ENCODE measurements at regions not wholly inside any gene's neighbourhood (a gene's known extent, or its start where the extent isn't known, plus 50 kb on each side); places are given as distances from the start of the nearest gene placed in this dataset.

- no peak overlapping the region for H3K27ac Mint-ChIP-seq
- ChIA-PET CTCF (ENCODE audit: partially characterized antibody) (no interaction called here), POLR2A (ENCODE audit: partially characterized antibody) (no interaction called here)
- no peaks in the 10 kb centered on the region for H3K27me3 Mint-ChIP-seq
- H3K27ac ChIP-seq (ENCODE audit: low read depth, low read length), result no peak overlapping the region
- no peak overlapping the region for H3K4me3 Mint-ChIP-seq
- H3K36me3 ChIP-seq (ENCODE audit: insufficient read depth, low read length), result no peaks in the 10 kb centered on the region
- H3K4me1 ChIP-seq (ENCODE audit: insufficient read depth, low read length), result no peaks in the 10 kb centered on the region
- H3K27me3 ChIP-seq (ENCODE audit: insufficient read depth, low read length), result no peaks in the 10 kb centered on the region
- DNase-seq, result no peak
- no peaks in the 10 kb centered on the region for H3K4me1 Mint-ChIP-seq
- intact Hi-C loops (cut with micrococcal nuclease), result no loop called here
- no peaks in the 10 kb centered on the region for H3K36me3 Mint-ChIP-seq
- H3K4me3 ChIP-seq (ENCODE audit: low read length in 2 of 2), result no peak overlapping the region
- H3K9me3 ChIP-seq (ENCODE audit: control insufficient read depth in 1 of 2, low read length in 2 of 2), result no peaks in the 10 kb centered on the region
- peaks cover 0 to 9% (median 0%) of the 10 kb centered on the region in 8 donors for H3K9me3 Mint-ChIP-seq
These were observed 844.9 kb upstream of the SEMA6D start for GRCh38 chr15:46872286-46872980.

- H3K27me3 Mint-ChIP-seq, result no peaks in the 10 kb centered on the region
- Histone ChIP-seq H3K27me3 (ENCODE audit: insufficient read depth, low read length) (no peaks in the 10 kb centered on the region), H3K36me3 (ENCODE audit: insufficient read depth, low read length) (no peaks in the 10 kb centered on the region), H3K4me3 (ENCODE audit: low read length in 2 of 2) (no peak overlapping the region), H3K4me1 (ENCODE audit: insufficient read depth, low read length) (no peaks in the 10 kb centered on the region), H3K9me3 (ENCODE audit: control insufficient read depth in 1 of 2, low read length in 2 of 2) (no peaks in the 10 kb centered on the region), H3K27ac (ENCODE audit: low read depth, low read length) (no peak overlapping the region)
- POLR2A ChIA-PET (ENCODE audit: partially characterized antibody), result no interaction called here
- H3K4me3 Mint-ChIP-seq, result no peak overlapping the region
- no peak for DNase-seq
- H3K9me3 Mint-ChIP-seq, result peaks cover 0 to 9% (median 0%) of the 10 kb centered on the region in 8 donors
- intact Hi-C loops (cut with micrococcal nuclease), result no loop called here
- H3K27ac Mint-ChIP-seq, result no peak overlapping the region
- no peaks in the 10 kb centered on the region for H3K36me3 Mint-ChIP-seq
- CTCF ChIA-PET (ENCODE audit: partially characterized antibody), result no interaction called here
- no peaks in the 10 kb centered on the region for H3K4me1 Mint-ChIP-seq
These were observed 844.3 kb upstream of the SEMA6D start for GRCh38 chr15:46872981-46873330.

- no peak overlapping the region for H3K27ac ChIP-seq (ENCODE audit: low read depth, low read length)
- H3K4me1 Mint-ChIP-seq, result no peaks in the 10 kb centered on the region
- H3K27ac Mint-ChIP-seq, result no peak overlapping the region
- no peaks in the 10 kb centered on the region for H3K27me3 Mint-ChIP-seq
- H3K27me3 ChIP-seq (ENCODE audit: insufficient read depth, low read length), result no peaks in the 10 kb centered on the region
- H3K4me3 ChIP-seq (ENCODE audit: low read length in 2 of 2), result no peak overlapping the region
- H3K9me3 Mint-ChIP-seq, result peaks cover 2 to 19% (median 10%) of the 10 kb centered on the region in 8 donors
- no peak for DNase-seq
- peaks cover 0 to 5% of the 10 kb centered on the region in 2 donors for H3K9me3 ChIP-seq (ENCODE audit: control insufficient read depth in 1 of 2, low read length in 2 of 2)
- no peaks in the 10 kb centered on the region for H3K36me3 Mint-ChIP-seq
- ChIA-PET POLR2A (ENCODE audit: partially characterized antibody) (no interaction called here), CTCF (ENCODE audit: partially characterized antibody) (no interaction called here)
- H3K4me1 ChIP-seq (ENCODE audit: insufficient read depth, low read length), result no peaks in the 10 kb centered on the region
- no peak overlapping the region for H3K4me3 Mint-ChIP-seq
- H3K36me3 ChIP-seq (ENCODE audit: insufficient read depth, low read length), result no peaks in the 10 kb centered on the region
- intact Hi-C loops (cut with micrococcal nuclease), result no loop called here
These were observed 838.1 kb upstream of the SEMA6D start for GRCh38 chr15:46879032-46879770.

GRCh38 chr15:46880791-46881190 is 836.5 kb upstream of the SEMA6D start:
- ChIA-PET CTCF (ENCODE audit: partially characterized antibody) (no interaction called here), POLR2A (ENCODE audit: partially characterized antibody) (no interaction called here)
- Mint-ChIP-seq H3K4me3 (no peak overlapping the region), H3K27me3 (no peaks in the 10 kb centered on the region), H3K4me1 (no peaks in the 10 kb centered on the region), H3K9me3 (peaks cover 2 to 17% (median 10%) of the 10 kb centered on the region in 8 donors), H3K27ac (no peak overlapping the region), H3K36me3 (no peaks in the 10 kb centered on the region)
- intact Hi-C loops (cut with micrococcal nuclease), result no loop called here
- Histone ChIP-seq H3K36me3 (ENCODE audit: insufficient read depth, low read length) (no peaks in the 10 kb centered on the region), H3K4me1 (ENCODE audit: insufficient read depth, low read length) (no peaks in the 10 kb centered on the region), H3K4me3 (ENCODE audit: low read length in 2 of 2) (no peak overlapping the region), H3K27me3 (ENCODE audit: insufficient read depth, low read length) (no peaks in the 10 kb centered on the region), H3K27ac (ENCODE audit: low read depth, low read length) (no peak overlapping the region), H3K9me3 (ENCODE audit: control insufficient read depth in 1 of 2, low read length in 2 of 2) (peaks cover 0 to 5% of the 10 kb centered on the region in 2 donors)
- DNase-seq, result no peak

GRCh38 chr15:46892621-46893160 is 824.6 kb upstream of the SEMA6D start:
- ChIA-PET POLR2A (ENCODE audit: partially characterized antibody) (no interaction called here), CTCF (ENCODE audit: partially characterized antibody) (no interaction called here)
- Mint-ChIP-seq H3K4me3 (no peak overlapping the region), H3K27me3 (no peaks in the 10 kb centered on the region), H3K27ac (no peak overlapping the region), H3K4me1 (no peaks in the 10 kb centered on the region), H3K36me3 (no peaks in the 10 kb centered on the region), H3K9me3 (peaks cover 3 to 15% (median 6%) of the 10 kb centered on the region in 8 donors)
- Histone ChIP-seq H3K27ac (ENCODE audit: low read depth, low read length) (no peak overlapping the region), H3K36me3 (ENCODE audit: insufficient read depth, low read length) (no peaks in the 10 kb centered on the region), H3K27me3 (ENCODE audit: insufficient read depth, low read length) (no peaks in the 10 kb centered on the region), H3K9me3 (ENCODE audit: control insufficient read depth in 1 of 2, low read length in 2 of 2) (no peaks in the 10 kb centered on the region), H3K4me1 (ENCODE audit: insufficient read depth, low read length) (no peaks in the 10 kb centered on the region), H3K4me3 (ENCODE audit: low read length in 2 of 2) (no peak overlapping the region)
- no peak for DNase-seq
- intact Hi-C loops (cut with micrococcal nuclease), result no loop called here

- no peak overlapping the region for H3K4me3 Mint-ChIP-seq
- POLR2A ChIA-PET (ENCODE audit: partially characterized antibody), result no interaction called here
- intact Hi-C loops (cut with micrococcal nuclease), result no loop called here
- H3K27me3 ChIP-seq (ENCODE audit: insufficient read depth, low read length), result no peaks in the 10 kb centered on the region
- CTCF ChIA-PET (ENCODE audit: partially characterized antibody), result no interaction called here
- no peak for DNase-seq
- H3K9me3 Mint-ChIP-seq, result peaks cover 3 to 19% (median 8%) of the 10 kb centered on the region in 8 donors
- no peaks in the 10 kb centered on the region for H3K27me3 Mint-ChIP-seq
- no peak overlapping the region for H3K27ac Mint-ChIP-seq
- no peaks in the 10 kb centered on the region for H3K36me3 ChIP-seq (ENCODE audit: insufficient read depth, low read length)
- H3K4me3 ChIP-seq (ENCODE audit: low read length in 2 of 2), result no peak overlapping the region
- H3K9me3 ChIP-seq (ENCODE audit: control insufficient read depth in 1 of 2, low read length in 2 of 2), result no peaks in the 10 kb centered on the region
- H3K4me1 Mint-ChIP-seq, result no peaks in the 10 kb centered on the region
- H3K4me1 ChIP-seq (ENCODE audit: insufficient read depth, low read length), result no peaks in the 10 kb centered on the region
- no peaks in the 10 kb centered on the region for H3K36me3 Mint-ChIP-seq
- no peak overlapping the region for H3K27ac ChIP-seq (ENCODE audit: low read depth, low read length)
These were observed 822.7 kb upstream of the SEMA6D start for GRCh38 chr15:46894644-46895043.

GRCh38 chr15:46897266-46897665 is 820.0 kb upstream of the SEMA6D start:
- Mint-ChIP-seq H3K4me3 (no peak overlapping the region), H3K9me3 (peaks cover 5 to 17% (median 9%) of the 10 kb centered on the region in 8 donors), H3K27ac (no peak overlapping the region), H3K4me1 (no peaks in the 10 kb centered on the region), H3K36me3 (no peaks in the 10 kb centered on the region), H3K27me3 (no peaks in the 10 kb centered on the region)
- intact Hi-C loops (cut with micrococcal nuclease), result no loop called here
- no peaks in the 10 kb centered on the region for H3K9me3 ChIP-seq (ENCODE audit: control insufficient read depth in 1 of 2, low read length in 2 of 2)
- no peak for DNase-seq
- no peaks in the 10 kb centered on the region for H3K27me3 ChIP-seq (ENCODE audit: insufficient read depth, low read length)
- CTCF ChIA-PET (ENCODE audit: partially characterized antibody), result no interaction called here
- H3K27ac ChIP-seq (ENCODE audit: low read depth, low read length), result no peak overlapping the region
- POLR2A ChIA-PET (ENCODE audit: partially characterized antibody), result no interaction called here
- no peak overlapping the region for H3K4me3 ChIP-seq (ENCODE audit: low read length in 2 of 2)
- H3K4me1 ChIP-seq (ENCODE audit: insufficient read depth, low read length), result no peaks in the 10 kb centered on the region
- no peaks in the 10 kb centered on the region for H3K36me3 ChIP-seq (ENCODE audit: insufficient read depth, low read length)
